ENCODE measurements at regions not wholly inside any gene's neighbourhood (a gene's known extent, or its start where the extent isn't known, plus 50 kb on each side); places are given as distances from the start of the nearest gene placed in this dataset.

- TF ChIP-seq POLR2A (IDR thresholded peaks at IDR 0.05; ENCODE audit: low read depth) (no peak), CTCF (IDR thresholded peaks at IDR 0.05) (no peak), POLR2AphosphoS5 (IDR thresholded peaks at IDR 0.05) (no peak), EP300 (IDR thresholded peaks at IDR 0.05) (no peak)
Measured at GRCh38 chr10:131746241-131746711, 154.5 kb upstream of the PPP2R2D start.
